ENCODE measurements at regions not wholly inside any gene's neighbourhood (a gene's known extent, or its start where the extent isn't known, plus 50 kb on each side); places are given as distances from the start of the nearest gene placed in this dataset.

GRCh38 chr17:72439893-72440502 is 319.2 kb downstream of the SOX9 start:
- 83% methylated on average over 12 of the region's 12 CpGs for WGBS, 2 donors
- DNase-seq, result no peak
- H3K4me1 ChIP-seq (ENCODE audit: control insufficient read depth in 1 of 2, insufficient read depth in 2 of 2, low read length in 2 of 2), result no peaks in the 10 kb centered on the region
- no peaks in the 10 kb centered on the region for H3K36me3 ChIP-seq (ENCODE audit: control insufficient read depth in 1 of 2, insufficient read depth in 2 of 2, low read length in 1 of 2)
- H3K9me3 ChIP-seq (ENCODE audit: control insufficient read depth, low read length), result no peaks in the 10 kb centered on the region
- no peak for ATAC-seq (ENCODE audit: low FRiP score)
- no peak overlapping the region for H3K4me3 ChIP-seq (ENCODE audit: low read length in 2 of 2)
- H3K27me3 ChIP-seq (ENCODE audit: control insufficient read depth in 1 of 2, insufficient read depth in 2 of 2, low read length in 1 of 2), result no peaks in the 10 kb centered on the region
- intact Hi-C loops (cut with DNase I), result no loop called here
- H3K27ac ChIP-seq (ENCODE audit: low read depth in 1 of 2, low read length in 2 of 2), result no peak overlapping the region

- no peak overlapping the region for H3K27ac ChIP-seq (ENCODE audit: low read depth in 1 of 2, low read length in 2 of 2)
These were observed 320.1 kb downstream of the SOX9 start for GRCh38 chr17:72440961-72441360.

DNA sequence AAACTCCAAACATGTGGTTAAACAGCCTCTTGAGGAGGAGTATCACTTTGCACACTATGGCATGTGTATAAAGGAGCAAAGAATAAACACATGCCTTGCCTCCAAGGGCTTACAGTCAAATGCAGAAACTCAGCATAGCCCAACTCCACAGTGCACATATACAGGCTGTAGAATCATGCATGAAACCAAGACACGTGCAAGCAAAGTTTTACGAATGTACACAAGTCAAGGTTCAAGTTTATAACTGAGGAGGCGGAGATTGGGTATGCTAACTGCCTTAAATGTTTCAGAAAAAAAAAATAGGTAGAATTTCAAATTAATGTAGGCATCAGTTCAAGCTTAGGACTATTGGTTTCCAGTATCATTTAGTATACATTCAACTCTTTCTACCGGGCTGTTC is 321.1 kb downstream of the SOX9 start:
- H3K4me1 ChIP-seq (ENCODE audit: control insufficient read depth in 1 of 2, insufficient read depth in 2 of 2, low read length in 2 of 2), result no peaks in the 10 kb centered on the region
- H3K36me3 ChIP-seq (ENCODE audit: control insufficient read depth in 1 of 2, insufficient read depth in 2 of 2, low read length in 1 of 2), result no peaks in the 10 kb centered on the region
- H3K4me3 ChIP-seq (ENCODE audit: low read length in 2 of 2), result no peak overlapping the region
- ATAC-seq (ENCODE audit: low FRiP score), result no peak
- no peaks in the 10 kb centered on the region for H3K9me3 ChIP-seq (ENCODE audit: control insufficient read depth, low read length)
- WGBS, 2 donors, result 96 to 97% methylated on average over 4 of the region's 4 CpGs
- no peaks in the 10 kb centered on the region for H3K27me3 ChIP-seq (ENCODE audit: control insufficient read depth in 1 of 2, insufficient read depth in 2 of 2, low read length in 1 of 2)
- no peak overlapping the region for H3K27ac ChIP-seq (ENCODE audit: low read depth in 1 of 2, low read length in 2 of 2)
- intact Hi-C loops (cut with DNase I), result no loop called here
- no peak for DNase-seq

More at GRCh38 chr17:72440961-72441360, 320.1 kb downstream of the SOX9 start:
- H3K36me3 ChIP-seq (ENCODE audit: control insufficient read depth in 1 of 2, insufficient read depth in 2 of 2, low read length in 1 of 2), result no peaks in the 10 kb centered on the region
- H3K9me3 ChIP-seq (ENCODE audit: control insufficient read depth, low read length), result no peaks in the 10 kb centered on the region
- ATAC-seq (ENCODE audit: low FRiP score) (no peak), DNase-seq (no peak)
- intact Hi-C loops (cut with DNase I), result no loop called here
- H3K4me1 ChIP-seq (ENCODE audit: control insufficient read depth in 1 of 2, insufficient read depth in 2 of 2, low read length in 2 of 2), result no peaks in the 10 kb centered on the region
- no peaks in the 10 kb centered on the region for H3K27me3 ChIP-seq (ENCODE audit: control insufficient read depth in 1 of 2, insufficient read depth in 2 of 2, low read length in 1 of 2)
- 90 to 94% methylated on average over 6 of the region's 6 CpGs for WGBS, 2 donors
- no peak overlapping the region for H3K4me3 ChIP-seq (ENCODE audit: low read length in 2 of 2)

DNA sequence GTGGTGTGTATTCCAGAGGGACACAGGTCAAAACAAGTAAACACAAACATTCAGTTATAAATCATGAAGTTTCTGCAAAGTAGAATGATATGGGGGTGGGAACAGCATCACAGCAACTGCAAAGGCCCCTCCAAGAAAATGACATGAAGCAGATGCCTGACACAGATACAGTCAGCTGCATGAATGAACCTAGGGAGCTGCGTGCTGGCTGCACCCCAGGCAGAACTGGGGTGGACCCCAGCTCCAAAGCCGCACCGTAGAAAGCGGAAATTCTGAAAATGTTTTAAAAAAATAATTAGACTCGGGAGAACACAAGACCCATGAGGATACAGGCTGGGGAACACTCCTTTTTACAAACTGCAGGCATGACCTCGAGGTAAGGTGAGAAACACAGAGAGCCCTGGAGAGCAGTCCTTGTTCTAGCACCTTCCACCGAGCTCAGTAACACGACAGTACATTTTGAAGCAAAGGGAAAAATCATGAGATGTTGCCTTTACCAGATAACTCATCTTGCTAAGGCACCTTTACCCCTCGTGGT is 323.8 kb downstream of the SOX9 start:
- Histone ChIP-seq H3K4me1 (ENCODE audit: control insufficient read depth in 1 of 2, insufficient read depth in 2 of 2, low read length in 2 of 2) (no peaks in the 10 kb centered on the region), H3K27me3 (ENCODE audit: control insufficient read depth in 1 of 2, insufficient read depth in 2 of 2, low read length in 1 of 2) (no peaks in the 10 kb centered on the region), H3K36me3 (ENCODE audit: control insufficient read depth in 1 of 2, insufficient read depth in 2 of 2, low read length in 1 of 2) (no peaks in the 10 kb centered on the region), H3K27ac (ENCODE audit: low read depth in 1 of 2, low read length in 2 of 2) (no peak overlapping the region), H3K9me3 (ENCODE audit: control insufficient read depth, low read length) (no peaks in the 10 kb centered on the region), H3K4me3 (ENCODE audit: low read length in 2 of 2) (no peak overlapping the region)
- no peak for DNase-seq
- ATAC-seq (ENCODE audit: low FRiP score), result no peak
- WGBS, 2 donors, result 82 to 86% methylated on average over 9 of the region's 9 CpGs
- intact Hi-C loops (cut with DNase I), result no loop called here

DNA sequence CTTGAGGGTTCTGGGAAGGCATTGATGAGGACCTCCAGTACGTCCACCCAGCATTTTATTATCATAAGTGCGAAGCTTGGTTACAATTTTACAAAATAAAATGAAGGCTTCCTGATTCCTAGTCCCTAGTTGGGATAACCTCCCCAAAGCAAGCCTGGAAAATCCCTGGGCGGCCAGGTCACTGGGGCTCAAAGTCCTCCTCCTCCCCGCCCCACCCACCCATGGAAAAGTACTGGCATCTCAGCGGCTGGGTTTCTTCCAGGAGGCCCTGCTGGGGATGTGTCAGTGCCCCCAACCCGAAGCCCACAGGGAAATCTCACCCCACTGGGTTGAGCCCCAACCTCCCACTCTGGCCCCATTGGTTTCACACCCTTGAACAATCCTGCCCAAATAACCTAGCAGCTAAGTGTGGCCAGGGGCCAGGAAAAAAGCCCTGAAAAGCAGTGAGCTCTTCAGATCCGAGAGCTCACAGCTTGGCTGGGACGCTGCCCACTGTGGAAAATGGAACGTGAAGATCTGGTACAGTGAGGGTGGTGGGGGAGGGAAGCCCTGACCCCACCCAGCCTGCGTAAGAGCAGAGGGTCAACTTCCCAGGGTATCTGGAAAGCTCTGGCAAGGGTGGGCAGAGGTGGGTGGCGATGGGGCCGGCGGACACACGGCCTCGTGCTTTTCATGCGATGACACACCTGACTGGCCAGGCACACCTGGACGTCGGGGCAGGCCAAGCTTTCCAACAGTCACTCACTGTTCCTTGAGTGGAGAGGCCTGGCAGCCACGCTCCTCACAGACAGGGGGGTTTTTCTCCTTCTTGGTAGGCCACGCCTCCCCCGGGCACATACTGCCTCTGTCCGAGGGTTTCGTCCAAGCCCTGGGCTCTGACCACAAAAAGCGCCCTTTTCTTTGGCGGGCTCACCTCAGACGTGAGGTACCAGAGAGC is 324.5 kb downstream of the SOX9 start:
- Histone ChIP-seq H3K36me3 (ENCODE audit: control insufficient read depth in 1 of 2, insufficient read depth in 2 of 2, low read length in 1 of 2) (no peaks in the 10 kb centered on the region), H3K4me1 (ENCODE audit: control insufficient read depth in 1 of 2, insufficient read depth in 2 of 2, low read length in 2 of 2) (no peaks in the 10 kb centered on the region), H3K4me3 (ENCODE audit: low read length in 2 of 2) (no peak overlapping the region), H3K9me3 (ENCODE audit: control insufficient read depth, low read length) (no peaks in the 10 kb centered on the region), H3K27me3 (ENCODE audit: control insufficient read depth in 1 of 2, insufficient read depth in 2 of 2, low read length in 1 of 2) (no peaks in the 10 kb centered on the region), H3K27ac (ENCODE audit: low read depth in 1 of 2, low read length in 2 of 2) (no peak overlapping the region)
- DNase-seq, result no peak
- intact Hi-C loops (cut with DNase I), result no loop called here
- no peak for ATAC-seq (ENCODE audit: low FRiP score)
- WGBS, 2 donors, result 85% methylated on average over 25 to 26 of the region's 26 CpGs

- 84 to 90% methylated on average over 6 of the region's 6 CpGs for WGBS, 2 donors
- no peak overlapping the region for H3K27ac ChIP-seq (ENCODE audit: low read depth in 1 of 2, low read length in 2 of 2)
- no peaks in the 10 kb centered on the region for H3K4me1 ChIP-seq (ENCODE audit: control insufficient read depth in 1 of 2, insufficient read depth in 2 of 2, low read length in 2 of 2)
- H3K27me3 ChIP-seq (ENCODE audit: control insufficient read depth in 1 of 2, insufficient read depth in 2 of 2, low read length in 1 of 2), result no peaks in the 10 kb centered on the region
- H3K36me3 ChIP-seq (ENCODE audit: control insufficient read depth in 1 of 2, insufficient read depth in 2 of 2, low read length in 1 of 2), result no peaks in the 10 kb centered on the region
- H3K9me3 ChIP-seq (ENCODE audit: control insufficient read depth, low read length), result no peaks in the 10 kb centered on the region
- no peak overlapping the region for H3K4me3 ChIP-seq (ENCODE audit: low read length in 2 of 2)
- intact Hi-C loops (cut with DNase I), result no loop called here
- no peak for ATAC-seq (ENCODE audit: low FRiP score)
- DNase-seq, result no peak
These were observed 325.3 kb downstream of the SOX9 start for GRCh38 chr17:72446118-72446517.

DNA sequence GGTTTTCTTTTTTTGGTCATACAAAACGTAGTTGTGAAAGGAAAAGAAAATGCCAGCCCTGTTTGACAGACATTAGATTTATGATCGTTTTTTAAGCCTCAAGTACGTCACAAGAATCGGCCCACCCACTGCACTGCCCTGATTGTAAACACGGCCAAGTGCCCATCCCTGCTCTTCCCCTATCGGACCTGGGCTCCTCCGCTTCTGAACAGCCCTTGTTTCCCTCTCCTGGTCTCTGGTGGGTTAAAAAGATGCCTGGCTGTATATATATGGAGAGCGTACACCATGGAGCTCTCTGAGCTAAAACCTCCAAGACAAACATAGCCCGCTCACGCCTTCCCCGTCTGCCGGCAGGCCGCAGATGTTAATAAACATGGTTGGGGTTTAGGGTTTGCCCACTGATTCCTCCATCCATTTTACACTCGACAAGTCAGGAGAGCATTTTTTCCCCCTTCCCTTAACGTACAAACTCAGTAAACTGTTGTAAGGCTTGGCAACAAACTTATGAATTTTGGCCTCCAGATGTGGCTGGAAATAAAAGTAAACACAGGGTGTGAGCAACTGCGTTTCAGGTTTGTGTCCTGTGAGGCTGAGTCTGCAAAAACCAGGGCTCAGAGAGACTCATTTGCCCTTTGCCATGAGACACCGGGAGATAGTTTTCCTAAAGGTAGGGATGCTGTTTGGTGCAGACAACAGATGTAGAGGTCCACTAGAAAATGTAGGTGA is 325.9 kb downstream of the SOX9 start:
- ATAC-seq (ENCODE audit: low FRiP score) (peak; percentile 41), DNase-seq (no peak)
- H3K4me1 ChIP-seq (ENCODE audit: control insufficient read depth in 1 of 2, insufficient read depth in 2 of 2, low read length in 2 of 2), result no peaks in the 10 kb centered on the region
- intact Hi-C loops (cut with DNase I), result no loop called here
- WGBS, 2 donors, result 7 to 12% methylated on average over 17 of the region's 17 CpGs
- H3K27me3 ChIP-seq (ENCODE audit: control insufficient read depth in 1 of 2, insufficient read depth in 2 of 2, low read length in 1 of 2), result no peaks in the 10 kb centered on the region
- no peaks in the 10 kb centered on the region for H3K9me3 ChIP-seq (ENCODE audit: control insufficient read depth, low read length)
- no peaks in the 10 kb centered on the region for H3K36me3 ChIP-seq (ENCODE audit: control insufficient read depth in 1 of 2, insufficient read depth in 2 of 2, low read length in 1 of 2)
- H3K4me3 ChIP-seq (ENCODE audit: low read length in 2 of 2), result no peak overlapping the region
- H3K27ac ChIP-seq (ENCODE audit: low read depth in 1 of 2, low read length in 2 of 2), result no peak overlapping the region

DNA sequence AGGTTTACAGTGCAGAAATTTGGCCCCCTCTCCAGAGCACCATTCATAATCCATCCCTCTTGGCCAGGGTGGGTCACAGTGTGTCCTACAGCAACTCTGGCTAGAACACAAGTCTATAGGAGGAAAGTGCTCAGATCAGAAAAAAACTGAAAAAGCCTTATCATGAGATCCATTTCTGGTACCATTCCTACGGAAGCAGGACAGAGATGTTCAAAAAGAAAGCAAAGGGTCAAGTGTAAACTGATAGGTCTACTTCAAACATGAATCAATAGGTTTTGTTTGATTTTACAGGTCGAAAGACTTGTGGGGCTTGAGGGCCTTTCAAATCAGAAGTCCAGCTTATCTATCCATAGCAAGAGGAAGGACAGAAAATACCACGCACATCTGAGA is 326.4 kb downstream of the SOX9 start:
- no peak overlapping the region for H3K4me3 ChIP-seq (ENCODE audit: low read length in 2 of 2)
- H3K27ac ChIP-seq (ENCODE audit: low read depth in 1 of 2, low read length in 2 of 2), result no peak overlapping the region
- no peaks in the 10 kb centered on the region for H3K36me3 ChIP-seq (ENCODE audit: control insufficient read depth in 1 of 2, insufficient read depth in 2 of 2, low read length in 1 of 2)
- no peaks in the 10 kb centered on the region for H3K4me1 ChIP-seq (ENCODE audit: control insufficient read depth in 1 of 2, insufficient read depth in 2 of 2, low read length in 2 of 2)
- DNase-seq, result no peak
- no peaks in the 10 kb centered on the region for H3K9me3 ChIP-seq (ENCODE audit: control insufficient read depth, low read length)
- intact Hi-C loops (cut with DNase I), result no loop called here
- 91 to 95% methylated on average over 3 of the region's 3 CpGs for WGBS, 2 donors
- no peak for ATAC-seq (ENCODE audit: low FRiP score)
- H3K27me3 ChIP-seq (ENCODE audit: control insufficient read depth in 1 of 2, insufficient read depth in 2 of 2, low read length in 1 of 2), result no peaks in the 10 kb centered on the region
